HG03103 (cell line): ENCODE measurements at regions not wholly inside any gene's neighbourhood (a gene's known extent, or its start where the extent isn't known, plus 50 kb on each side); places are given as distances from the start of the nearest gene placed in this dataset.
"Not testable (repeated sequence)": the region's sequence is repeated elsewhere in the genome, so short reads cannot be mapped to it uniquely, and the experiment has no call there.

Experiments
- ATAC-seq: cut with Tn5 transposase; IDR thresholded peaks from one replicate; pipeline ENCODE4 v1.9.1; 2021; ENCODE audit warnings: low read depth; ENCODE audit not compliant: unreplicated experiment

GRCh38 chr4:189767941-189768340, 172.7 kb upstream of the FRG1 start:
- ATAC-seq, result no peak

- ATAC-seq, result no peak
These were observed 171.5 kb upstream of the FRG1 start for GRCh38 chr4:189769131-189769530.

GRCh38 chr4:189771696-189772361, 168.8 kb upstream of the FRG1 start:
- no peak for ATAC-seq

- no peak for ATAC-seq
These were observed 166.8 kb upstream of the FRG1 start for GRCh38 chr4:189773909-189774308.

GRCh38 chr4:189779281-189779980, 161.2 kb upstream of the FRG1 start:
- ATAC-seq, result no peak

- no peak for ATAC-seq
These were observed 160.3 kb upstream of the FRG1 start for GRCh38 chr4:189780391-189780790.

GRCh38 chr4:189784651-189785050, 156.0 kb upstream of the FRG1 start:
- no peak for ATAC-seq

GRCh38 chr4:189785257-189785656, 155.4 kb upstream of the FRG1 start:
- no peak for ATAC-seq

GRCh38 chr4:189786447-189786846, 154.2 kb upstream of the FRG1 start:
- no peak for ATAC-seq

- ATAC-seq, result no peak
These were observed 153.2 kb upstream of the FRG1 start for GRCh38 chr4:189787216-189788031.

- peak; percentile 96 for ATAC-seq
These were observed 147.6 kb upstream of the FRG1 start for GRCh38 chr4:189792924-189793618.

- ATAC-seq, result no peak
These were observed 140.1 kb upstream of the FRG1 start for GRCh38 chr4:189800545-189801088.

GRCh38 chr4:189802884-189803283, 137.8 kb upstream of the FRG1 start:
- no peak for ATAC-seq

- ATAC-seq, result no peak
These were observed 135.8 kb upstream of the FRG1 start for GRCh38 chr4:189804894-189805293.

GRCh38 chr4:189806506-189806905, 134.2 kb upstream of the FRG1 start:
- no peak for ATAC-seq

- ATAC-seq, result no peak
These were observed 133.6 kb upstream of the FRG1 start for GRCh38 chr4:189807031-189807430.

GRCh38 chr4:189809241-189809735, 131.4 kb upstream of the FRG1 start:
- ATAC-seq, result no peak

- no peak for ATAC-seq
These were observed 130.8 kb upstream of the FRG1 start for GRCh38 chr4:189809839-189810238.

GRCh38 chr4:189810318-189811181, 130.1 kb upstream of the FRG1 start:
- not testable (repeated sequence) for ATAC-seq
